Osteoblast (primary cell): ENCODE measurements at regions not wholly inside any gene's neighbourhood (a gene's known extent, or its start where the extent isn't known, plus 50 kb on each side); places are given as distances from the start of the nearest gene placed in this dataset.

Experiments
- DNase-seq: peaks from one replicate; pipeline ENCODE4 v3.0.0; 2011; ENCODE audit warnings: low spot score, mixed read lengths; ENCODE audit not compliant: insufficient read length; ENCODE audit errors: missing footprints
- H2AFZ ChIP-seq: 2 replicates; pipeline ENCODE4 v1.6.0; 2011; ENCODE audit warnings: mild to moderate bottlenecking, low read length
- H3K27ac ChIP-seq: 2 replicates; pipeline ENCODE4 v1.5.1; 2011; ENCODE audit warnings: mild to moderate bottlenecking, low read depth, low read length, moderate library complexity
- H3K27me3 ChIP-seq: 2 replicates; pipeline ENCODE4 v1.6.0; 2012; ENCODE audit warnings: mild to moderate bottlenecking, control low read depth, inconsistent platforms, low read length, moderate library complexity; ENCODE audit not compliant: insufficient read depth
- H3K36me3 ChIP-seq: 2 replicates; pipeline ENCODE4 v1.5.1; 2011; ENCODE audit warnings: mild to moderate bottlenecking, low read length, control low read depth, moderate library complexity; ENCODE audit not compliant: insufficient read depth
- H3K4me1 ChIP-seq: 2 replicates; pipeline ENCODE4 v1.5.1; 2011; ENCODE audit warnings: mild to moderate bottlenecking, low read length, control low read depth, moderate library complexity; ENCODE audit not compliant: insufficient read depth
- H3K4me2 ChIP-seq: 2 replicates; pipeline ENCODE4 v1.6.0; 2011; ENCODE audit warnings: mild to moderate bottlenecking, low read length; ENCODE audit not compliant: insufficient read depth
- H3K4me3 ChIP-seq: fragments of 200-600 bp; sonication (generic); 3 replicates; pipeline ENCODE4 v1.5.1; 2012; ENCODE audit warnings: mild to moderate bottlenecking, low read length, inconsistent platforms; ENCODE audit not compliant: insufficient read depth
- H3K79me2 ChIP-seq: 2 replicates; pipeline ENCODE4 v1.6.0; 2012; ENCODE audit warnings: mild to moderate bottlenecking, low read length, control low read depth, inconsistent platforms; ENCODE audit not compliant: insufficient read depth
- H3K9me3 ChIP-seq: 2 replicates; pipeline ENCODE4 v1.5.1; 2011; ENCODE audit warnings: low read depth, low read length, control low read depth
- H4K20me1 ChIP-seq: 2 replicates; pipeline ENCODE4 v1.6.0; 2012; ENCODE audit warnings: mild to moderate bottlenecking, low read length, control low read depth; ENCODE audit not compliant: insufficient read depth
- TF ChIP-seq, protein P1 (sequence below): IDR thresholded peaks from 2 replicates; pipeline ENCODE4 v1.5.1; 2011; ENCODE audit warnings: mild to moderate bottlenecking, low read depth, low read length, moderate library complexity; ENCODE audit errors: extremely low read depth

DNA sequence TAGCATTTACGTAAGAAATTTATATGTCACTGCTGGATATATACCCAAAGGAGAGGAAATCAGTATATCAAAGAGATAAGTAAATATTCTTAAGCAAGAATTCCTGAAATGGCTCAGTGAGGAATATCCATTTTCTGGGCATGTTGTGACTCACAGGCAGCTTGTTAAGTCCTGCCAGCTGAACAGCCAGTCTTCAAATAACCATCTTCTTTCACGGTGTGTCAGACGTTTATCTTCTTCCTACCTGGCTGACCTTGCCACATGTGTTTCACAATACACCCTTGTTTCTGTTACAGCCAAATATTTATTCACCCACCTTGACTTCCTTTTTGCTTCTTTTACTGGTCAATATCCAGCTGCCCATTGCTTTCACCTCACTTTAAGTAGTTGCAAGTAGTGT, 648.1 kb downstream of the ANKRD7 start:
- no peak for DNase-seq
- Histone ChIP-seq H3K36me3 (no peaks in the 10 kb centered on the region), H3K4me2 (no peak overlapping the region), H4K20me1 (no peaks in the 10 kb centered on the region), H3K79me2 (no peaks in the 10 kb centered on the region), H3K27ac (no peak overlapping the region), H3K4me3 (no peak overlapping the region), H3K4me1 (no peaks in the 10 kb centered on the region), H3K9me3 (no peaks in the 10 kb centered on the region), H3K27me3 (no peaks in the 10 kb centered on the region), H2AFZ (no peak overlapping the region)
- TF ChIP-seq, protein P1, sequence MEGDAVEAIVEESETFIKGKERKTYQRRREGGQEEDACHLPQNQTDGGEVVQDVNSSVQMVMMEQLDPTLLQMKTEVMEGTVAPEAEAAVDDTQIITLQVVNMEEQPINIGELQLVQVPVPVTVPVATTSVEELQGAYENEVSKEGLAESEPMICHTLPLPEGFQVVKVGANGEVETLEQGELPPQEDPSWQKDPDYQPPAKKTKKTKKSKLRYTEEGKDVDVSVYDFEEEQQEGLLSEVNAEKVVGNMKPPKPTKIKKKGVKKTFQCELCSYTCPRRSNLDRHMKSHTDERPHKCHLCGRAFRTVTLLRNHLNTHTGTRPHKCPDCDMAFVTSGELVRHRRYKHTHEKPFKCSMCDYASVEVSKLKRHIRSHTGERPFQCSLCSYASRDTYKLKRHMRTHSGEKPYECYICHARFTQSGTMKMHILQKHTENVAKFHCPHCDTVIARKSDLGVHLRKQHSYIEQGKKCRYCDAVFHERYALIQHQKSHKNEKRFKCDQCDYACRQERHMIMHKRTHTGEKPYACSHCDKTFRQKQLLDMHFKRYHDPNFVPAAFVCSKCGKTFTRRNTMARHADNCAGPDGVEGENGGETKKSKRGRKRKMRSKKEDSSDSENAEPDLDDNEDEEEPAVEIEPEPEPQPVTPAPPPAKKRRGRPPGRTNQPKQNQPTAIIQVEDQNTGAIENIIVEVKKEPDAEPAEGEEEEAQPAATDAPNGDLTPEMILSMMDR: no peak

DNA sequence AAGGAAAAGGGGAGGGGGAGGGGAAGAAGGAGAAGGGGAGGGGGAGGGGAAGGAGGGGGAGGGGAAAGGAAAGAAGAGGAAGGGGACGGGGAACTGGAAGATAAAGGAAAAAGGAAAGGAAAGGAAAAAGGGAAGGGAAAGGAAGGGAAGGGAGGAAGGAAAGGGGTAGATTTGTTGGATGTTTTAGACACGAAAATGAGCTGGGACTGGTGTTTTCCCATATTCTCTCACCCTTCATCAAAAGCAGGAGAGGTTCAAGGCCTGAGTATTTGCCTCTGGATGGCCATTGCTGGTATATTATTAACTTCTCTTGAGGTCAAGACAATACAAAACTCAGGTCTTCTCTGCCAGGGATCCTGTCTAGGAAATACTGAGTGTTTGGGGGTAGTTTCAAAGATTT, 652.7 kb downstream of the ANKRD7 start:
- H3K4me1 ChIP-seq: no peaks in the 10 kb centered on the region
- DNase-seq: no peak
- no peaks in the 10 kb centered on the region for H3K36me3 ChIP-seq
- no peaks in the 10 kb centered on the region for H3K79me2 ChIP-seq
- H4K20me1 ChIP-seq: no peaks in the 10 kb centered on the region
- H2AFZ ChIP-seq: no peak overlapping the region
- H3K27me3 ChIP-seq: no peaks in the 10 kb centered on the region
- H3K4me2 ChIP-seq: no peak overlapping the region
- no peaks in the 10 kb centered on the region for H3K9me3 ChIP-seq
- TF ChIP-seq, protein P1: no peak
- H3K27ac ChIP-seq: no peak overlapping the region
- no peak overlapping the region for H3K4me3 ChIP-seq

DNA sequence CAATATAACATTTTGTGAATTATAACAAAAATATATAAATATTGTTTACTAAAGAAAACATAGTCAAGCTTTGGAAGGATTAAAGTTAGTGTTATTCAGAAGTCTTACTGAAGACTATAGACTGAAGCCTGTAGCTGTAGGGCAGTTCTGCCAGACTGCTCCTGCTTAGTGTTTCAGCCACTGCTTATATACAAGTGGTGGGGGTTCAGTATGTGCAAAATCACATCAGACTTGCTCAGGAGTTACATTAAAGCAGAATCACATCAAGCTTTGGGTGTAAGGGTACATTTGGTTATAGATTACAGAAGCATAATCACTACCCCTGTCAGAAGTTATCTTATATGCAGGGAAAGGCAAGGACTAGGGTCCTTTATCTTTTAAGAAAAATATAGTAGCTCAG, 653.8 kb downstream of the ANKRD7 start:
- Histone ChIP-seq H3K27me3 (no peaks in the 10 kb centered on the region), H4K20me1 (no peaks in the 10 kb centered on the region), H2AFZ (no peak overlapping the region), H3K9me3 (no peaks in the 10 kb centered on the region), H3K27ac (no peak overlapping the region), H3K4me2 (no peak overlapping the region), H3K79me2 (no peaks in the 10 kb centered on the region), H3K4me1 (no peaks in the 10 kb centered on the region), H3K4me3 (no peak overlapping the region), H3K36me3 (no peaks in the 10 kb centered on the region)
- TF ChIP-seq, protein P1: no peak
- DNase-seq: peak; percentile 51

DNA sequence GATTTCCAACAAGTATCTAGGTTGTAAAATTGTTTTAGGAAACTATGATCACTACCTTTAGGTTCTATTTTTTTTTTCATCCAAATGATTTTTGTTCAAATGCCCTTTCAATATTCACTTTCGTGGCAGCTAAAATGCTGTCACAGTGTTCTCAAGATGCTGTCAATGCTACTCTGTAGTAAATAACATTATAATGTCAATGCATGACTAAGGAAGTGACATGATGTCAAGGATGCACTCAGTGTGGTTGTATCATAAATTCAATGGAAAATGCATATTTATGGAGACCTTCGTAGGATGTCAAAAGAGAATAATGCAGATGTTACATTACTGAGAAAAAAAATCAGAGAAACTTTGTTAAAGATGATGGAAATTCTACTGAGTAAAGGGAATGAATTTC, 673.8 kb downstream of the ANKRD7 start:
- Histone ChIP-seq H3K27me3 (no peaks in the 10 kb centered on the region), H2AFZ (no peak overlapping the region), H3K79me2 (no peaks in the 10 kb centered on the region), H3K27ac (no peak overlapping the region), H3K9me3 (peaks cover 5% of the 10 kb centered on the region), H3K36me3 (no peaks in the 10 kb centered on the region), H4K20me1 (no peaks in the 10 kb centered on the region), H3K4me1 (no peaks in the 10 kb centered on the region), H3K4me3 (no peak overlapping the region), H3K4me2 (no peak overlapping the region)
- no peak for DNase-seq
- TF ChIP-seq, protein P1: no peak
